ENCODE measurements at regions not wholly inside any gene's neighbourhood (a gene's known extent, or its start where the extent isn't known, plus 50 kb on each side); places are given as distances from the start of the nearest gene placed in this dataset.

GRCh38 chr14:29982993-29983392, 55.3 kb upstream of the PRKD1 start:
- TF ChIP-seq CTCF (IDR thresholded peaks at IDR 0.05; ENCODE audit: insufficient read depth, low read length) (no peak), GABPA (IDR thresholded peaks at IDR 0.05; ENCODE audit: low read depth) (no peak), POLR2AphosphoS5 (IDR thresholded peaks at IDR 0.05; ENCODE audit: low read depth) (no peak), SPI1 (IDR thresholded peaks at IDR 0.05; ENCODE audit: borderline replicate concordance, low read depth) (no peak)

All from HL-60 (cell line).